GM19035 (cell line): ENCODE measurements at regions not wholly inside any gene's neighbourhood (a gene's known extent, or its start where the extent isn't known, plus 50 kb on each side); places are given as distances from the start of the nearest gene placed in this dataset.
A peak's percentile ranks its signal among the peaks of the same experiment; 100 is the strongest.
"Not testable (repeated sequence)": the region's sequence is repeated elsewhere in the genome, so short reads cannot be mapped to it uniquely, and the experiment has no call there.

Experiments used
- ATAC-seq: cut with Tn5 transposase; IDR thresholded peaks from one replicate; pipeline ENCODE4 v1.9.1; 2021; ENCODE audit not compliant: unreplicated experiment

DNA sequence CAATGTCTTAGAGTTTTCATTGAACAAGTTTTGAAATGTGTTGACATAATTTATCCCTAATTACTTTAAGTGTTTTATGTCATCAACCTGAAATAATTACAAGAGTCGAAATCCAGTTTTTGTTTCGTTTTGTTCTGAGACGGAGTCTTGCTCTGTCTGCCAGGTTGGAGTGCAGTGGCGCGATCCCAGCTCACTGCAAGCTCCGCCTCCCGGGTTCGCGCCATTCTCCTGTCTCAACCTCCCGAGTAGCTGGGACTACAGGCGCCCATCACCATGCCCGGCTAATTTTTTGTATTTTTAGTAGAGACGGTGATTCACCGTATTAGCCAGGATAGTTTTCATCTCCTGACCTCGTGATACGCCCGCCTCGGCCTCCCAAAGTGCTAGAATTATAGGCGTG lies 1131.0 kb upstream of the LRRTM3 start:
- ATAC-seq = not testable (repeated sequence)

DNA sequence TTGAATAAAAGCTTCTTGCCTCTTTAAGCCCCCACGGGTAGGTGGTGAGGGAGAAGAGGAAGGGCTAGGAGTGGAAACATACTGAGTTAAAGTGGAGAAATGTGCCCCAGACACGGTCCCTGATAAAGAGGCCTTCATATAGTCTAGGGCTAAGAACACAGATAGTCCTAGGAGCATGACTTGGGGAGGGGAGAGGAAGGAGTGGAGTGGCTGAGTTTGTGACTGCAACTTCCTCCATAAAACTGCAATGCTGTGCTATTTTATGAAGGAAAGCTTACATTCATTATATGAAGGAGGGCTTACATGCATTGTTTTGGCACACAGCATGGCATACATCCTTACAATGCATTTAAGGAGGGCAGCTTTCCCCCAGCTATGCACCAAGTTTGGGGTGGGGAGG lies 1129.4 kb upstream of the LRRTM3 start:
- ATAC-seq = no peak

DNA sequence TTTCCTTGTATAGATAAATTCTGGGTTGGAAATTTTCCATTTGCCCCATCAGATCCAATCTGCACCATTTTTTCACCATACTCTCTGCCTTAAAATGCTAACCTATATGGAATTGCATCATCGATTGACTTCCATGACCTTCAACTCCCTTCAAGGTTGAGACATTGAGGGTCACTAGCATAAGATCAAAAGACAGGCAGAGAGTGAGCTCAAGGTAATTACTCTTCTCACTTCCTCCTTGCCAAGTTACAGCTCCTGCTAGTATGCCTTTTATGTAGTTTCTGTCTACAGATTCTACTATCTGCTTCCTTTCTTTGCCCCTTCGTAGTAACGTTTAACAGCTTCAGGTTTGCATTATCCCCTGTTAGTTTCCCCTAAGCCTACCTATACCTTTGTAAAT lies 1127.7 kb upstream of the LRRTM3 start:
- ATAC-seq = no peak

- no peak for ATAC-seq
Observed at GRCh38 chr10:65802391-65802790, 1123.4 kb upstream of the LRRTM3 start.

- ATAC-seq = no peak
Observed at GRCh38 chr10:65805511-65805910, 1120.3 kb upstream of the LRRTM3 start.

DNA sequence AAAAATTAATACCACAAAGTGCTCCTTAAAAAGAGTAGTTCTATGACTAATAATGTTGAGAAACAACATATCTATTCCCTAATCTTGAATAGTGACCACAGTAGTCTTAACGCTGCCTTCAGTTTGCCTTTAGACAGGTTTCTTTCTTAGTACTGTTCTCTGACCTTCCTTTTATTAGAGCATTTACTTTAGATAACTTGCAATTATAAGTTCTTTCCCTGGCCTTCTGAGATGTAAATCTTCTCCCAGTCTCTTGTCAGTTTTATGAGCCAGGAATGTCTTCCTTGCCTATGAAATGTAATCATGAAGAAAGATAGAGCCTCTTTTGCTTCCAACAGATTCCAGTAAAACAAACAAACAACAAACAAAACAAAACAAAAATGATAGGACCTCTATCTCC lies 1119.8 kb upstream of the LRRTM3 start:
- ATAC-seq = no peak

- ATAC-seq = no peak
Observed at GRCh38 chr10:65808687-65809333, 1117.0 kb upstream of the LRRTM3 start.

DNA sequence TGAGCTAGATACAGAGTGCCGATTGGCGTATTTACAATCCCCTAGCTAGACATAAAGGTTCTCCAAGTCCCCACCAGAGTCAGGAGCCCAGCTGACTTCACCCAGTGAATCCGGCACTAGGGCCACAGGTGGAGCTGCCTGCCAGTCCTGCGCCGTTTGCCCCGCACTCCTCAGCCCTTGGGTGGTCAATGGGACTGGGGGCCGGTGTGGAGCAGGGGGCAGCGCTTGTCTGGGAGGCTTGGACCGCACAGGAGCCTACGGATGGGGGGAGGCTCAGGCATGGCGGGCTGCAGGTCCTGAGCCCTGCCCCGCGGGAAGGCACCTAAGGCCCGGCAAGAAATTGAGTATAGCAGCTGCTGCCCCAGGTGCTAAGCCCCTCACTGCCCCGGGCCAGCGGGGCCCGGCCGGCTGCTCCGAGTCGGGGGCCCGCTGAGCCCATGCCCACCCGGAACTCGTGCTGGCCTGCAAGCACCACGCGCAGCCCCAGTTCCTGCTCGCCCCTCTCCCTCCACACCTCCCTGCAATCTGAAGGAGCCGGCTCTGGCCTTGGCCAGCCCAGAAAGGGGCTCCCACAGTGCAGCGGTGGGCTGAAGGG lies 1113.8 kb upstream of the LRRTM3 start:
- ATAC-seq = no peak

- ATAC-seq = no peak
Observed at GRCh38 chr10:65816536-65816935, 1109.3 kb upstream of the LRRTM3 start.

GRCh38 chr10:65818990-65819389 lies 1106.8 kb upstream of the LRRTM3 start:
- no peak for ATAC-seq

GRCh38 chr10:65827359-65827758 lies 1098.5 kb upstream of the LRRTM3 start:
- ATAC-seq = no peak

DNA sequence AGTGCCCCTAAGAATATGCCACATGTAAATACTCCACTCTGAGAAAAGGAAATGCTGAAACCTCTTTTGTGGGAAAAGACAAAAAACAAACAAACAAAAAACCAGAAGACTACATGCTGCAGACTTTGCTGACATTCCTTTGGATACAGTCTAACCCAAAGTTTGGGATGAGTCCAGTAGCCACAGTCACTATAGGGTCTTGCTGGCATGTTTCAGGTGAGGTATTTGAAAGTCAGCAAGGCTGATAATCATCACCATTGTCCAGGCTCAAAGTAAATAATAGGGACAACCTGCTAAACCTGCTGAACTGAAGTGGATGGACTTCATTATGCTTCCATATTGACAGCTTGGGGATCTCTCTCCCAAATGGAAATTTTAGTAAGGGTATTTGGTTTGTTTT lies 1087.0 kb upstream of the LRRTM3 start:
- ATAC-seq = no peak

- ATAC-seq = no peak
Observed at GRCh38 chr10:65843203-65843602, 1082.6 kb upstream of the LRRTM3 start.

DNA sequence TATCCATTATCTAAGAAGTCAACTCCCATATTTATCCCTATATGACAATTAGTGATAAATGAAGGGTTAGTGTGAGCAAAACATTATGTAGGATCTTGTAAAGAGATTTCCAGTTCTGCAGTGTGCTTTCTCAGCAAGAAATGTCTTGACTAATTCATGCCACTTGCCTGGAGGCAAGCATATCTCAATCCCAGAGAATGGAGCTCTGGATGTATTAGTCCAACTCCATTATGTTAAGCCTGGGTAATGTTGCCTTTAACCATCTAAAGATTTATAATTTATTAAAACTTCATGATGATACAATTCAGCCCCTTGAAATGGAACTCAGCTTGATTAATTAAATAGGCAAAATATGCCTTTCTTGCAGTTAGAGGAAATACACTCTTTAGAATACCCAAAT lies 1079.9 kb upstream of the LRRTM3 start:
- ATAC-seq = no peak

DNA sequence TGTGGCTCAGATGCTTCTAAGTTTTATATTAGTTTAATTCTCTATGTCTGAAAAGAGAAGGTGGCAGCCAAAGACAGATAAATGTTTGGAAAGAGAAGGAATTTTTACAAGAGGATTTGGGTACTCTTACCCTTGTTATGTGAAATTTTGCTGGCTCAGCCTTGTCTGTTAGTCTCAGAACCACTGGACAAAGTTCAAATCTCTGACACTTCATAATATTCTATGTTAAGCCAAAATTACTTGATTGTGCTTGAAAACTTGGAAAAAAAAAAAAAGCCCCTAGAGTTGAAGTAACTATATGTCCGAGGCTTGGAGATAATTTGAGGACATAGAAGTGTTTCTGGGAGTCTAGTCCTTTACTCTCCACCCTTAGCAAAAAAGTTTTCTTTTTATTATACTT lies 1079.3 kb upstream of the LRRTM3 start:
- no peak for ATAC-seq

DNA sequence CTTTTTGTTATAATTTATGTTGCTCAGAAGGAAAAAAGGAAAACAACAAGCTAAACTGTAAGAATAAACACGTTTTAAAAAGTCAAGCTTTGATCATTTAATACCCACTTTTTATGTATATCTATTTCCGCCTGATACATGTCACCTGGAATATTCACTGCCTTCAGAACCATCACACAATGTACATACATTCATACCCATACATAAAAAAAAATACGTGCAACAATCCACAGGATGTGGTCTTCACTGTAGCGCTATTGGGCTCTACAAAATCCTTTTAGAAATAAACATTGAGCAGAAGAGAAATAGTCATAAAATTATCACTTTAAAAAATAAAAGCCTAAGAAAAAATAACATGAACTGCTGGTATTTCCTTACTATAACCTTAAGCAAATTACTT lies 1078.9 kb upstream of the LRRTM3 start:
- ATAC-seq = no peak

- ATAC-seq = no peak
Observed at GRCh38 chr10:65847436-65848230, 1078.2 kb upstream of the LRRTM3 start.

GRCh38 chr10:65858841-65859240 lies 1067.0 kb upstream of the LRRTM3 start:
- no peak for ATAC-seq

- peak; percentile 82 for ATAC-seq
Observed at GRCh38 chr10:65861249-65861648, 1064.6 kb upstream of the LRRTM3 start.
